DMS153 treated with DMSO at 0.1 percent for 48 hours (cell line): ENCODE measurements at regions not wholly inside any gene's neighbourhood (a gene's known extent, or its start where the extent isn't known, plus 50 kb on each side); places are given as distances from the start of the nearest gene placed in this dataset.
"Not testable (repeated sequence)": the region's sequence is repeated elsewhere in the genome, so short reads cannot be mapped to it uniquely, and the experiment has no call there.

ENCODE experiments used
- DNase-seq: peaks from one replicate; lab custom pipeline; 2025; ENCODE audit not compliant: unreplicated experiment; lab: John Stamatoyannopoulos, UW

DNA sequence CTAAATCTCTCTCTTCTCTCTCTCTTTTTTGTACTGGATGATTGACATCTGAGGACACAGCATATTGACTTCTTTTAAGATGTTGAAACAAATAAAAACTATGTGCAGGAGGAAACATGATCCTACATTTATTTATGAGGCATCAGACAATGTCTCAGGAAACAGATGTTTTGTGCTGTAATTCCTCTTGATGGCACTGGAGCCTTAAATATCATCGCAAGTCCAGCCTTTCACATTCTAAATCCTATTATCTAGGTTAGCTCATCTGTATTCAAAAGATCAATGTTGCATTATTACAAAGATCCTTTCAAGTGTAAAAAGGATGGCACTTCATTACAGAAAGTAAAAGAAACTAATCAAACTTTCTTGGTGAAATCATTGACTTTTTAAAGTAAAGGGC, 63.9 kb downstream of the MAT2B start:
- DNase-seq, result no peak

DNA sequence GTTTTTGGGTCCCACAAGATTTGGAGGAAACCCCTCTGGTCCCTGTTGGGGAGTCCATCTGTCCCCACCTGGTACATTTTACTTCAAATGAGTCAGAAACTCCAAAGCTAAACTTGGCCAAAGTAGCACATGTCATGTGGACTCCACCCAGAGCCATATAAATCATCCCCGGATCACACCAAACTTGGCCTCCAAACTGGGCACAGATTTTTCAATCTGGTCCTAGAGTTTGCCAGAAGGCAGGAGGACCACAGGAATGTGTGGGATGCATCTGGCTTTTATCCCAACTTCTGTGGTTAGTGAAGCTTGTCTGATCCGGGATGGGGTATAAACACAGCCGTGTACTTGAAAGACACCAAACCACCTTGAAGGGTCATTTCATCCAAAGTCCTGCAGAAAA, 66.3 kb downstream of the MAT2B start:
- no peak for DNase-seq

DNA sequence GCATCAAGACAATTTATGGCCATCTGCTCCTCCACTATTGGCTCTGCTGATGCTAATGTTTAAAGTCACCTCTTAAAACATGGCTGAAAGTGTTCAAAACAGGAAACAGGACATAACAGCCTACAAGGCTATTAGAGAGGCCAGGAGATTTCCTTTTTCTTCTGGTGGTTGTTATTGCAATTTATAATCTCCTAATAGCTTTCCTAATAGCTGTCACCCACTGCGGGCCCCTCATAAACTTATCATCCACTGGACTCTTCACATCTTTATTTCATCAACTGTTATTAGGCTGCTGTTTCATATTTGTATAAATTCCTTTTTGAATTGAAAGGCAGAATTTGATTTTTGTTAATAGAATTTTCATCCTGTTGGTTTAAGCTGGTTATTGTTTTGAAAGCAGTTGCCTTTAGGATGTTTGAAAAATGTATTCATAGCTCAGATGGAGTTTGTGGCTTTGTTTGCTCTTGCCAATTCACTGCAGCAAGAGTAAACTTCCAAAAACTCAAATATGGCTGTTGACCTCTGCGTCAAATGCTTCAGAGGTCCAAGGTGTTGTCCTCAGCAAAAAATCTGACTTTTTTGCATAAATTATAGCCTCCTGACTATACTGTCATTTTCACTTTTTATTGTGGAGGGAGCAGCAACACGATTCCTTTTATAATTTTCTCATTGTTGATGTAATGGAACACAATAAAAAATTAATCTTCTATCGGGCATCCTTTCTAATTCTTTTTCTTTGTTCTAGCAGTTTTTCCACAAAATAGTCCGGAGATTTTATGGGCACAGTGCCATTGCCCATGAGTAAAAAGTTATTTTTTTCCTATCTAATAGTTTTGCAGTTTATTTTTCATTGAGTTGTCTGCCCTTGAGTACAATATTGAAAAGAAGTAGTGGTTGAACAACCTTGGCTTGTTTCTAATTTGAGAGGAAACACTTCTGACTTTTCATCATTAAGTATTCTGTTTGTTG, 69.3 kb downstream of the MAT2B start:
- DNase-seq, result no peak

DNA sequence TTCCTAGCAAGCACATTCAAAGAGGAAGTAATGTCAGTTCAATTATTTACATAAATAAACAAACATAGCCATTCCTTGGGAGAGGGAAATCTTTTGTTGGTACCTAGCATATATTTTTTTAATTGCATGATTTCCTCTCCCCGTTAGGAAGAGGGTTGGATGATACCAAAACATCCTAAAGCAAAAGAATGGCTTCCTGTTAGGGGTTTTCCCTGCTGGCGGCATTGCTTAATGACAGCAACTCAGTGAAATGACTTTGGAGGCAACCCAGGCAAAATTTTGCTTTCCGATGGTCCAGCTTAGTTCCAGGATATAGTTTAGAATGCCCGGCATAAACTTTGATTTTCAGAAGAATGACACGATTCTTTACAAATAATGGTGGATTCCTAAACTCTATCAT, 73.2 kb downstream of the MAT2B start:
- no peak for DNase-seq

DNA sequence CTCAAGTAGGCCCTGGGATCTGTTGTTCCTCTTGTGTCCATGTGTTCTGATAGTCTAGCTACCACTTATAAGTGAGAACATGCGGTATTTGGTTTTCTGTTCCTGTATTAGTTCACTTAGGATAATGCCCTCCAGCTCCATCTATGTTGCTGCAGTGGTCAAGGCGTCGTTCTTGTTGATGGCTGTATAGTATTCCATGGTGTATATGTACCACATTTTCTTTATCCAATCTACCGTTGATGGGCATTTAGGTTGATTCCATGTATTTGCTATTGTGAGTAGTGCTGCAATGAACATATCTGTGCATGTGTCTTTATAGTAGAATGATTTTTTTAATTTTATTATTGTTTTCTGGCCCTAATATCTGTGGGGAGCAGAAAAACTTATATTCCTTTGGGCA, 74.3 kb downstream of the MAT2B start:
- DNase-seq, result no peak

DNA sequence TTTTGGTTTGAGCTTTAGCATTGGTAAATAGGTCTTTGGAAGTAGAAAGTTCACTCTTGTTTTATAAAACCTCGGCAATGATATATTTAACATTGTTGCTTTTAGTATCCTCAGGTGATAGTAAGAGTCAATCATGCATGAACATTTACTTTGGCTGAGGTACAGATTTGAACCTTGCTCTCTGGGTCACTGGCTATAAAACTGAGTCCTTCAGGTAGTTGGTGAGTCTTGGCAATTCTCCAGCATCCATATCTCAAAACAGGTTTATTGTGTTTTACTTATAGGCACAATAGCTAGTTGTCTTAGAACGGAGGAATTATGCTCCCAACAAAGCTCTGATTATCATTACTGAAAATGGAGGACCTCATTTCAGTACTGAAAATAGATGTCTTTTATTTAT, 75.1 kb downstream of the MAT2B start:
- no peak for DNase-seq

DNA sequence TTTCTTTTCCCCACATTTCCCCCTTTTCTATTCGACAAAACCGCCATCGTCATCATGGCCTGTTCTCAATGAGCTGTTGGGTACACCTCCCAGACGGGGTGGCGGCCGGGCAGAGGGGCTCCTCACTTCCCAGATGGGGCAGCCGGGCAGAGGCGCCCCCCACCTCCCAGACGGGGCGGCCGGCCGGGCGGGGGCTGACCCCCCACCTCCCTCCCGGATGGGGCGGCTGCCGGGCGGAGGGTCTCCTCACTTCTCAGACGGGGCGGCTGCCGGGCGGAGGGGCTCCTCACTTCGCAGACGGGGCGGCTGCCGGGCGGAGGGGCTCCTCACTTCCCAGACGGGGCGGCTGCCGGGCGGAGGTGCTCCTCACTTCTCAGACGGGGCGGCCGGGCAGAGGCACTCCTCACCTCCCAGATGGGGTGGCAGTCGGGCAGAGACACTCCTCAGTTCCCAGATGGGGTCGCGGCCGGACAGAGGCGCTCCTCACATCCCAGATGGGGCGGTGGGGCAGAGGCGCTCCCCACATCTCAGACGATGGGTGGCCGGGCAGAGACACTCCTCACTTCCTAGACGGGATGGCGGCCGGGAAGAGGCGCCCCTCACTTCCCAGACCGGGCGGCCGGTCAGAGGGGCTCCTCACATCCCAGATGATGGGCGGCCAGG, 78.2 kb downstream of the MAT2B start:
- not testable (repeated sequence) for DNase-seq

DNA sequence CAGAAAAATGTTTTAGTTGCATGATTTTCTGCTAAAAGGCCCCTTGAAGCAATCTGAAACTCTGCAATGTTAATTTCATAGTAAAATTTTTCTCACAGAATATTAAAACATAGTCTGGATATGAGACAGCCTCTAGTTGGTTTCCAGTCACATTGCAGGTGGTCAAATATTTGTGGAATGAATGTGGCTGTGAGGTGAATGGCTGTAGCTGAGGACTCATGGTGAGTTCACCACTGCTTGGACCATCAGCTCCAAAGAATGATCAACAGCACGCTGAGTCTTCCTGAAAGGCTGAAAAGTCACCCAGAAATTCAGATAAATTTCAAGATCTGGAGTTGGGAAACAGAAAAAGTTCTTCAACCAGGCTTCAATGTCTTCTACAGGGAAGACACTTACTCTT, 79.8 kb downstream of the MAT2B start:
- DNase-seq, result no peak

DNA sequence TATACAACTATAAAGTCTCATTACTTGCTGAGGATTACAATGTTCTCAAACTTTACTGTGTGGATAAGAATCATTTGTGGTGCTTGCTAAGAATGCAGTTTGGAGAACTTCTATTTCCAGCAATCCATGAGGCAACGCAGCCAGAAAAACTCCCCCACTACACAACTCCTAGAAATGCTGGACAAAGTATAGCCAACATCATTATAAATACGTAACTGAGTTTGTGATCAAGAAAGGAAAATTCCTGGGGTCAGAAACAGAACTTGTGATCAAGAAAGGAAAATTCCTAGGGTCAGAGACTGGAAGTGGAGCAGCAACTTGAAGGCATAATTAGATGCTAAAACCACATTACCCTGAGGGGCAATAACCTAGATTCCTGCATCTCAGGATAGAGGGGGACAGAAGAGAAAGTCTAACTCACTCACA, 81.1 kb downstream of the MAT2B start:
- no peak for DNase-seq

DNA sequence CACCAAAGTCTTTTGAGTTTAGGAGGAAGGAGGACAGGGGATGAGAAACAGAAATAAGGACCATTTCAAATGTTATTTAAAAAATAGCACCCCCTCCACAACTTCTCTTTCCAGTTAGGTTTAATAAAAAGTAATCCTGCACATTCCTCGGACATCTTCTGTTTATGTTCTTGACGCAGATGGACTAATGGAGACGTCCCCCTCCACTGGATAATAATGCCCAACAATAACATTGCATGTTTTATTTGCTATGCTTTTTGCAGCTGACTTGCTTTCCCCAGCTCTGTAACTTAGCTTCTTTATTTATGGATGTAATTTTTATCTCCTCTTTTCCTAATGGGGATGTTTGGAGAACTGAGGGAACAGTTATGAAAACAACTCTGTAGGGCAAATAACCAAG, 89.5 kb downstream of the MAT2B start:
- no peak for DNase-seq

DNA sequence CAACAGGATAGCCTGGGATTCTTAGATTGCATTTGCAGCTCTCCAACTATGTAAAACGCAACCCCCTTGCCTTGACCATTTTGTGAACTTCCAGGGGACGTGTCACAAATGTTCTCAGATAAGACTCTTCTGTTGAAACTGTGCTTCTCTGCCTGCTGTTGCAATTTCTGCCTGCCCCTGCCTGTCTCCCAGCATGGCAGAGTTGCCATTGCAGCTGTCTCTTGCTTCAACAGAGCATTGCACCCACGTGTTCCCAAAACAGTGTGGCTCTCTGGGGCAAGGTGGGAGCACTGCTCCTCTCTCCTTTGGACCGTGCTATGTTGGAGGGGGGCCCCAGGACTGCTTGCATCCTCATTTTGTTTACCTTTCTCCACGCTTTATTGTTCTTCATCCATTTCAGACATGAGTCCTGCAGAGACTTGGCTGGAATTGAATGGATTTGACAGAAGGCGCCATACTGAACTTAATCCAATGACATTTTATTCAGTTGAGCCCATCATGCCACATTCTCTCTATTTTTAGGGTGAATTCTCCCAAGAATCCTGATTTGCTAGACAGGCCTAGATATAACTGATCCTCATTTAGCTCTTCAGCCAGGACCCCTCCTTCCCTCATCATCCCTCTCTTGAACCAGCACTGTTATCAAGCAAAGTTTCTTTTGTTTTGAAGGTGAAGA, 90.7 kb downstream of the MAT2B start:
- no peak for DNase-seq

DNA sequence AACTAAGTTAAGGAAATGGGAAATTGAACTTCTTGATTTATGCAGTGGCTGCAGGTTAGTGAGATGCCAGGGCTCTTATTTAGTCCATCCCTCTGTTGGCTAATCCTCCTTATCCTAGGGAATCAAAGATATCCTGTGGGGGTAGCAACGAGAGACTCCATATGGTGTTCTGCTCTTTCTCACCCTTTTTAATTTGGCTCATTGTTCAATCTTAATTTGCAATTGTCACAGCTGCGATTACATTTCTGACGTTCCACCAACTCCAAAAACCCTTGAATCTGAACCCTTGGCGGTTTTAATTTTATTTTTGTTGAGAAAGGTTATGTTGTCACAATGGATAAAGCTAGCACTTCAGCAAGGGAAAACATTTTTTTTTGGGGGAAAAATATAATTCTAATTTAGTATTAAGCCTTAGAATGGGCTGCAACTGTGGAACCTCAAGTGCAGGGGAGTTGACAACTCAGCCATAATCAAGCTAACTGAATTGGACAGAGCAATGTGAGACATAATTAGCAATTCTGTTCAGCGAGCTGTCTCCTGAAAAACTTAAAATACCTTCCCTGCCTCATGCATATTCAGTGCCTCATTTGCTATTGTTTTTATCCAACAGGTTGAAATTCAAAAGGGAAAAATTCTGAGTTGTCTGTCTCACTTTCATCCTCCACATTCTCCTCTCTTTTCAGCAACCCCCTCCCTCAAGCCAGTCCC, 91.3 kb downstream of the MAT2B start:
- no peak for DNase-seq

DNA sequence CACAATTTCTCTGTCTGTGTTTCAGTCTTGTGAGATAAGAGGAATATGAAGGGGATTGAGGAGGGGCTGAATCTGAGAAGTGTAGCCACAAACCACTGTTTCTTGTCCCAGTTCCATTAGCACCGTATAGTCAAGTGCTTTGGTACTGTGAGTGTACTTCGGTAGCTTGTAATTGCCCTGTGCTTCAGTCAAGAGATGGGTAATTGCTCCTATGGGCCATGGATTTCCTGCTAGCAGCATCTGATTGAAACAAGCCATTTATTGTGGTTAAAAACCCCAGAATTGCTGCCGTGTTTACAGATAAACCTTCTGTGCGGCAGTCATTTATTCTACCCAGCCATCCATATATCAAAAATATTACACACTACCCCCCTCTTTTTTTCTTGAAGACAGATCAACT, 98.6 kb downstream of the MAT2B start:
- no peak for DNase-seq

DNA sequence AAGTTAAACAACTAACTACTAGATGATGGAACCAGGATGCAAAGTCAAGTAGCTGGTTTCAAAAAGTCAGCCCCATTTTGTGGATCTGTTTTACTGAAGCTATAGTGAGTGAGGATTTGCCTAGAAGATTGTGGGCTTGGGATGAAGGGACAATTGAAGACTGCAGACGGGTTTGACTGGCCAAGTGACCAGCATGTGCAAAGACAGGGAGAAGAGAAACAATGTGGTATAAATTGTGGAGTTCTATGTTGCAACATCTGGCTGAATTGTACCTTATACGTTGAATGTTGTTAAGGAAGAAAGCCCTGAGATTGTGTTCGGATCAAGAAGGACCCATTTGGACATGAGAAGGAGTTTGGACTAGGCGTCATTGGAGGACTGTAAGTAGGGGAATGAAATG, 101.8 kb downstream of the MAT2B start:
- DNase-seq, result no peak

DNA sequence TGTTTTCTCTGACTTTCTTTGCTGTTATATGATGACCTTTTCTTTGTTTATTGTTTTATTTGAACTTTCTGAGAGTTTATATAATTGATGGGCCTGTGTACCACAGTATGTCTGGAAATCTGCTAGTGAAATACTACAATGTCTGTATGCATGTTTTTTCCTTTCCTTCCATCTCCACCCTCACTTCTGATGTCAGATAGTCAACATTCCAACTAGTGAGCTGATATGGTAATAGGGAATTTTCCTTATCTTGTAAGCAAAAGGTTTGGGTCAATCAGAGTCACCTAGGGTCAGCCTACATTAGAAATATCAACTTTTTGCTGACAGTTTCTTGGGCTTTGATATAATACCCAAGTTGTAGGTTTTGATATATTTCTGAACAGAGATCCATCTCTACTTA, 103.2 kb downstream of the MAT2B start:
- DNase-seq, result no peak

DNA sequence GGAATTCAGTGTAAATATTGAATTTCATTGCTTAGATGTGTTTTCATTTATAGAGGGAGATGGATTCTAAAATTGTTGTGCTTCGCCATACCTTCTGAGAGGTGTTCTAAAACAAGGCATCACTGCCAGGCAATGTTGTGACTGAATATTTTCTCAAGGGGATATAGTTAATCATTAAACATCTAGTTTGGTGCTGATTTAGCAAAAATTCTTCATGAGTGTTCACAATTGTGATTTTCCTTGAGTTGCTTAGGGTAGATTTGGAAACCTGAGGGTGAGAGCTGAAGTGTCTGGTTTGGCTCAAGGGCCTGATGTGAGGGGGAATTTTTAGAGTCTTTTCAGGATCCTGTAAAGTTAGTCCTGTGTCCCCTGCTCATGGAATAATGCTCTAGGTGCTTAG, 104.5 kb downstream of the MAT2B start:
- DNase-seq, result no peak

DNA sequence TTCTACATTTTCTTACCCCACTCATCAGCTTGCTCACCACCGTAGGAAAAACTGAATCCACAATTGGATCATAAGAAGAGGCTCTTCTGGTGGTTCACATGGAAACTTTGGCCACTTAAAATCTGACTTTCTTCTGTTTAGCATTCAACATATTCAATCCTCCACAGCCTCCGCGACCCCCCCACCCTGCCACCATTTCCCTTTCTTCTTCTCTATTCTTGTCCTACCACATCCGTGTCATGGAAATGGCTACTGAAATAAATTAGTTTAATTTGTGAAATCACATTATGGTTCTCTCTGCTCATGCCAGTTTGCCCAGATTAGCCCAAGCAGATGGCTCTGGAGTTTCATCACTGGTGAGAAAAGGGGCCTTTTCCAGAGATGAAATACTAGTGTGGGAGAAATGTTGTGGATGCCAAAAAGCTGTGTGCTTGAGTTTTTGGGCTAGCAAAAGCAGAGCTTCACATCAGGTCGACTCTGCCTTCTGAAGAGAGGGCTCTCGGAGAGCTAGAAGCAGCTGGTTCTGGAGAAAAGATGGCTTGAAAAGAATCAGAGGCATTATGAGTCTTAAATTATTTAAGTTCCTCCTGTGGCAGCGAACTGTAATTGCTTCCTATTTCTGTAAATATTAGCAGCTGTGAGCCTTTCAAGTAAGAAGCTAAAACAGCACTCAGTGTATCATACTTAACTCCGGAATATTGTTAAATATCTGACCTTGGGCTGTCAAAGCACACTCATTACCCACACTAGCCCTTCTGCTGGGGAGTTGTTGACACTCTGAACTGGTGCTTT, 107.1 kb downstream of the MAT2B start:
- no peak for DNase-seq

DNA sequence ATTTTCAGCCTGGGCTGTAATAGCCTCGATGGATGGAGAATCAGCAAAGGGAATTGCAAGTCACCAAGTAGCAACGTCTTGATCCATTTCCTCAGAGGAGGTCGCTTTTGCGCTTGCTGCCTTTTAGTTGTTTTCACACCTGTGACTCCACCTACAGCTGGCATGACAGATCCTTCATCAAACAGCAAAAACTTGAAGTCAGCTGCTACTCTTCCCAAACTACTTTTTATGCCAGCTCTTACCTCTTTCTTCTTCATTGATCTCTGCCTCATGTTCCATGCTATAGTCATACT, 107.7 kb downstream of the MAT2B start:
- no peak for DNase-seq

DNA sequence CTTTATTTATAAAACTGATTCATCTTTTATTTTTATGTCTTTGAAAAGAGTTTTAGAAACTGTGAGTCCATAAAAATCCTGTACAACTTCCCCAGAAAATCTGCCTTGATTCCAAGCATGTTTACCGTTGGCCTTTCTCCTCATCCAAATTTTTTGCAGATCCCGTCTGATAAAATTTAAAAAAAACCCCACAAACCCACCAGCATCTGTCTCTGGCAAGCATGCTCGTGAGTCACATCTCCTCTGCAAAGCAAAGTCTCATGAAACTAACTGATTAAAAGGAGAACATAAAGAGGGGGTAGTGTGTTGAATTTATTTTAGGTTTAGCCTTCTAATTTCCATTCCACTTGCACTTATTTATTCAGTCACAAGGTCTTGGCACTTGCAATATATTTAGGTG, 109.4 kb downstream of the MAT2B start:
- no peak for DNase-seq

DNA sequence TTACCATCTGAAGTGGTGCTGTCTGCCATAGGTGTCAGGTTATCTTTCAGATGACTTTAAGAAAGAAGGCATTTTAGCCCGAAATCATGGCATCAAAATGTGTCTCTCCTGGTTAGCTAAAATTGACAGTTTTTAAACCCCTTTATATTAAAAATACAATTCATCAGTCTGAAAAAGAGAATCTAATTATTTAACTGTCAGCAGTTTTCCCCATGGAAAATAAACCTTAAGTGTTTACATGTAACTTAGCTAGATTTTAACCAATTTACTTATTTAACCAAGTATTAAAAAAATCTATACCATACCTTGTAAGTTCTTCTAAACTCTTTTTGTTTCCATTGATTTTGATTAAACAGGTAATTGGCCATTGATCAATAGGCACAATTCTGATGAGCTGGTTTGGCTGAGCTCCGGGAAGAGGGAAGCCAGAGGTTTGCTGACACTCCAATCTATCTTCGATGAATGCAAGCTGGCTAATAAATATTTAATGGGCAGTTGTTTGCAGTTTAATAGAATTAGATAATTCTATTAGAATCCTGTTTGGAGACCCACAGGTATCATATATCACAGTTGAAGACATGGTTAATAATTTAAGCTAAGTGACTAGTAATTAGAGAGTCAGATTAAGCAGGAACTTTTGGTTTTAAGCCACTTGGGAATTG, 114.0 kb downstream of the MAT2B start:
- DNase-seq, result no peak
